ENCODE measurements at regions not wholly inside any gene's neighbourhood (a gene's known extent, or its start where the extent isn't known, plus 50 kb on each side); places are given as distances from the start of the nearest gene placed in this dataset.

DNA sequence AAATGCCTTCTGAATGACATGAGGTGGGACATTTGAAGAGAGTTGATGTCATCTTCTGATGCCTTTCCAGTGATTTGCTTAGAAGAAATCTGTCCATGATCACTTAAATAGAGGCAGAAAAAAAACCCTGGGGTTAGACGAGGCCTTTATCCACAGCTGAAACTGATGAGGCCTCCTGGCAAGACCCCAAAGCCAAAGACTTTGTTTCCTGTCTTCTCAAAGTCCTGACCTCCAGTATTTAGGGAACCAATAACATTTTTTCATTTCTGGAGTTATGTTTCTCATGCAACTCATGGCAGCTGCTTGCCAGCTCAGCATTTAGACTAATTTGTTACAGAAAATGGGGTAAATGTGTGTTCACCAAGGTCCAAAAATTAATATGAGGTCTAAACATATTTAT, 248.0 kb upstream of the PRDM1 start:
- DNase-seq: no peak

DNA sequence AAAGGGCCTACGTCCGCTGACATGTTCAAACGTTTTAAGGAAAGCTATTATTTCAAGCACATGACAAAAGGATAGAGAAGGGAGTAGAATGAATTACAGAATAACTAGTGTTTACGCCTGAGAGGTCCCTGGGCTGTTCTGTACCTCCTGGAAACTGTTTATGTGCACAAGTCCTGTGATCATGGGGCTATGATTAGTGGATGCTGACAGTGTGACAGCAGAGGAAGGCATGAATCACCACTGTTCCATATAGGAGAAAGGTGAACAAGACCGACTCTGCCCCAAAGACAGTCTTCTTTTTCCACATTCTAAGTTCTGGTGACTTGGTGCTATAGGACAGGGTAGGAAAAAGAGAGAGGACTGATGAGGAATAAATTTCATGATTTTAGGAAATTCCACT, 249.2 kb upstream of the PRDM1 start:
- no peak for DNase-seq

DNA sequence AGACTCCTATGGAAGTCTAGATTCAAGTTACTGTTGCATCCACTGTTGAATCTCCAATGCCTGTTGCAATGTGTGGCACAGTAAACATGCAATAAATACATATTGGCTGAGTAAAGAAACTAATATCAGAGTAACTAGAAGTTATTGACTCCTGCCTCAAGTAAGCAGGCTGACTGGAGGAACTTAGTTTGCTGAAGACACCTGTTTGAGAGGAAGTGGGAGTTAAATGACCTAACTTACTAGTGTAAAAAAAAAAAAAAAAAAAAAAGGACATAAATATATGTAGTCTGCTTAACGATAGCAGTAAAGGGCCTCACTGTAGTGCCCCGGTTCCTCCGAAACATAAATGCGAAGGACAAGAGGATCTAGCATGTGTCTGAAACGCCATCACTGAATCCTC, 249.8 kb upstream of the PRDM1 start:
- DNase-seq: no peak

DNA sequence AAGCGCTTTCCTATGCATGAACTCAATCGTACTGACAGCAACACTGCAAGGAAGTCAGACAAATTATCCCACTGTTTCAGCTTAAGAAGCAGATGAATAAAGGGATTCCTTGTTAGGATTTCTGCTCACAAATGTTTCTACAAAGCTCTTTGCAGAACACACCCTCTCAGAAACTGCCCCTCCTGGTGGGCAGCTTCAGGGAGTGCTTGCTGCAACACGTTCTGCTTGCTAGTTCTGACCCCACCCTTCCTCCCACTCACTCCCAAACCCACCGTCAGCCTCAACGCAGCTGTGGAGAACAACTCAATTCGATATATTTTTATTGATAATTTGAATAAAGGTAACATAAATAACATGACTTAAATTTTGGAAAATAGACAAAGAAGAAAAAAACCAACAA, 250.8 kb upstream of the PRDM1 start:
- peak in 1 of 2 experiments; percentile 50 for DNase-seq

DNA sequence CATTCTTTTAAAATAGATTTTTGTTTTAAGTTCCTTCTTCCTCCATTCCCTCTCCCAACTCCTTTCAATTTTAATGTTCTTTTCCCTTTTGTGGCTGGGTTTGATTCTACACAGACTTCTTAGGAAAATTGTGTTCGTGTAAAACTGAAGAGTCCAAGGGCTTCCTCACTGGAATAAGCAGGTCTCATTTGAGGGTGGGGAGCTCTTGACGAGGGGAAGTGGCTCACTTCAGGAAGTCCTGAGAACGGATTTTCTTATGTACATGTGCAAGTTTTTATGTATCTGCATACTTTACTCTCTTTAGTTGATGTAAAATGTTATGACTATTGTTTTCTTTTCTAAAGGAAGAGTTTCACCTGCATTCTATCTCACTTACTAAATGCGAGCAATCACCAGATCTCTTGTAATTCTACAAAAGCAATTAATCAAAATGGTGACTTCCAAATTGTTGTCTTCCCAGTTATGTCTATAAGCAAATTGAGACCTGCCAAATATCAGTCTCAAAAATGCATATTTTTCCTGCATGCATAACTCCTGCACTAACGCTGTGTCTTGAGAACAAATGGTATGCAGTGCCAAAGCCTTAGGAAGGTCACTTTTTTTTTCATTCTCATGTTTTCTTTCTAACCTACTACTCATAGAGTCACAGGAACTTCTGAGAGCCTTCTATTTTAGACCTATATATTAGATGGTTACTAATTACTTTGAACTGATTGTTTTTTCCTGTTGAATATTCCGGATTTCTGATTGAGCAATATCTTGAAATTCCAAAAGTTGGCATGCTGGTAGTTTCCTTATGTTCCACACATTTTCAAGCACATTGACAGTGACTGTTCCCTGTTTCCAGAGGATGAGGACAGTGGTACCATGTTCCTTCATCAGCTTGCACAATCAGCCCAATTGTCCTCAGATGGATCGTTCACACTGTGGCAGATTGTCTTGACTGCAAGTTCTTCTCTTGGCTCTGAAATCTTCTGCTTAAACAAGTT, 251.9 kb upstream of the PRDM1 start:
- no peak for DNase-seq

DNA sequence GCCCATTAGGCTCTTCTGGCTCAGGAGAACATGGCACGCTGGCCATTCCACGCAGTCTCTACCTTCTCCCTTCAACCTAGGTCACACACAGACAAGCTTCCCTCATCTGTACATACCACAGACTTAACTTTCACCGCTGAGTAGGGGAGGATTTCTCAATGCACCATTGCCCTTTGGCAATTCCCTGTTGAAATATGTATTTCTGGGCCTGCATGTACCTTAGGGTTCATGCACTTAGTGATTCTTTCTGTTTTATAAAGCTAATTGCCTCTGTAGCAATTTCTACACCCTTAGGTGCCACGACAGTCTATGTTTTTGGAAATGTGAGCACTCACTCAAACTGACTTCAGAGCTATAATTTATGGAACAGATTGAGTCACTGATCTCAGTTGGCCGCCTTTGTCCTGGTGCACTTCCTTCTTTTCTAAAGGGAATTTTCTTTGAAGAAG, 253.8 kb upstream of the PRDM1 start:
- no peak for DNase-seq

DNA sequence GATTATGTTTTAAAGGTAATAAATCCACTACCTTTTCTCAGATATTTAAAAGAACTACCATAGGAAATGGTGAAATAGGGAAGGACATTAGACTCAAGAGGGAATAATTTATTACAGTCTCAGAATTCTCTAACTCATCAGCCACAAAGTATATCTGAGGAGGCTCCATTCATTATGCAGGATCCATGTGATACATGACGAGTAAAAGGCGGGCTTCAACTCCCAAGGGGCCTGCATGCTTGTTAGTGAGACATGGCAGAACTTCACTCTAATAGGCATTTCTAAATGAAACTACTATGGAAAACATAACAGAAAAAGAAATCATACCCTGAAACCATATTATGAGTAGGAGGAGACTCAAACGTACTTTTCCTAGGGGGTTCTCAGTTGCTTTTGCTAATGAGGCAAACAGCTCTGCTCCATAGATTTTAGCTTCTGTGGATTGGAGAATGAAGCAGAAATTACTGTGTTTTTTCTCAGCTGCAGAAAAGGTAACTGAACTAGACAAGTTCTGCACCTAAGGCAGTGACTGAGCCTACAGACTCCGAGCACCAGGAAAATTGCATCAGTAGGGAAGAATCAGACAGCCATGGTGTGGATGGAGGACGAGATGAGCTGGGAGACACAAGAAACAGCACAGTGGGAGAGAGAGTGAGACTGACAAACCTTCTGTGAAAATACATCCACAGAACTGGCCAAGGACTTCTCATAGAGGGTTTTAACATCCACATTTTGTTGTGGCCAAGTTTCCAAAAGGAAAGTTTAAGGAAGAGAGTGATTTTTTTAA, 254.6 kb upstream of the PRDM1 start:
- peak in 1 of 2 experiments; percentile 52 for DNase-seq

DNA sequence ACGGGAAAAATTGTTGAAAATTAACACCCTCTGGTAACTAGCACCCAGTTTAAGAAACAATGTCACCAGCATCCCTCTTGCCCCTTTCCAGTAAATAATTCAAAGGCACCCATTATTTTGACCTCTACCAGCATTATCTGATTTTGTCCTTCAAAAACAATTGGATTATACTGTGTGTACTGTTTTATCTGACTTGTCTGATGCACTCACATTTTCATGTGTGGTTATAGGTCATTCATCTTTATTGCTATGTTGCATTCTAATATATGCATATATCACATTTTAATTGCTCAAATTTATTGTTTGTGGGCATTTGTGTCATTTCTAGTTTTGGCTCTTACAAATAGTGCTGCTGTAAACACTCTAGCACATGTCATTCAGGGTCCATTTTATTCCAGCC, 260.9 kb upstream of the PRDM1 start:
- DNase-seq: no peak

DNA sequence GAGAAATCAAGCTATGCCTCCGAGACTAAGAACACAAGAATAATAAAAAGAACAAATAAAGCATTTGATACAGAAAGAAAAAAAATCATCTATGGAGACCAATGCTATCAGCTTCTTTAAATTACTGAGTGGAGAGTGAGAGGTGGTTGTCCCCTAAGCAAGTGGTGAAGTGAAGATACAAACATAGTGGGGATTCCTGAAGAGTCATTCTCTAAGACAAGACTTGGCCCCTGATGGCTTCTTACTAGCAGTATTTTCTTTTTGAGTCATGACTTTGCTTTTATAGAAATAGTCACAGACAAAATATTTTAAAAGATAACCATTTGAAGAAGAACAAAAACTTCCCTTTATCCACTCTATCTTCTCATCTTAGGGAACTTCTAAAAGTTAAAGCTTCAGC, 261.4 kb upstream of the PRDM1 start:
- DNase-seq: no peak

DNA sequence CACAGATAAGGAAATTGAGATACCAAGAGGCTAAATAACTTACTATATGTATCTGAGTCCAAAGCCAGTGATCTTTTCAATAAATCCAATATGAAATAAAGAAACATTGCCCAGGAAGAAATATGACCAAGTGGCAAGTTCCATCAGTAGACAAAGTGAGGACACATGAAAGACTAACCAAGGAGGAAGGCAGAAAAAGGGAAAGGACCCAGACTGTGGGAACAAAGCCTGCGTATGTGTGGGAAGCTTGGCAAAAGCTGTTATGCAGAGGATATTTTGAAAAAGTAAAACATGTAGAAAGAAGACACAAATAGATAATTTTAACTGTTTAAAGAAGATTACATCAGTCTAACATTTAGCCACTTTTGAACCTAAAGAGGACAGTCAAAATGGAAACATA, 264.4 kb upstream of the PRDM1 start:
- DNase-seq: no peak

DNA sequence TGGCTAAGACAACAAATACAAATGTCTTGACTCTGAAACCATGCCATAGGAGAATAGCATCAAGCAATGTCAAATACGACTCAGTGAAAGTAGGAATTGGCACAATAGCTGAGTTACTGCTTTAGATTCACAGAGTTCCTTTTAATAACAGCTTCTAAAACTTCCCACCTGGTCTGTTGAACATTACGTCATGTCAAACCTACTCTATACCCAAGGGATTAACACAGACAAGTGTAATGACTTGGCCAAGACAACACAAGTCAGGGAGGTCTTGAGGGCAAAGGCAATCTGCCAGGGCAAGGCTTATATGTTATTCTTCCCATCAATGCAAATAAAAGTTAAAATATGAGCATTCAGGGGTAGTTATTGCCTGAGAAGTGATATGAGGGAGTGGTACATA, 265.1 kb upstream of the PRDM1 start:
- DNase-seq: no peak

DNA sequence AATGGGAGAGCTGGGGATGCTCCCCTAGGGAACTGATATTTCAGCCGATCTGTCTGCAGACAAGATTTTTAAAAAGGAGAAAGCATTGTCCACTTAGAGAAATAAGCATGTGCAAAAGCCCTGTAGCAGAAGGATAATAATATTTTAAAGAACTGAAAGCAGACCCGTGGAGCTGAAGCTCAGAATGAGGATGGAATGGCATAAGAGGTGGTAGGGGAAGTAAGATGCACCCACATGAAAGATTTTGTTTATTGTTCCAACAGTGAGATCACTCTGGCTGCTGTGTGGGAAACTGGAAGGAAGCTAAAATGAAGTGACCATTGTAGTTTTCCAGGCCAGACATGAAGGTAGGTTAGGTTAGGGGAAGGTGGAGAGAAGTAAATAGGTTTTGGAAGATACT, 266.4 kb upstream of the PRDM1 start:
- no peak for DNase-seq

DNA sequence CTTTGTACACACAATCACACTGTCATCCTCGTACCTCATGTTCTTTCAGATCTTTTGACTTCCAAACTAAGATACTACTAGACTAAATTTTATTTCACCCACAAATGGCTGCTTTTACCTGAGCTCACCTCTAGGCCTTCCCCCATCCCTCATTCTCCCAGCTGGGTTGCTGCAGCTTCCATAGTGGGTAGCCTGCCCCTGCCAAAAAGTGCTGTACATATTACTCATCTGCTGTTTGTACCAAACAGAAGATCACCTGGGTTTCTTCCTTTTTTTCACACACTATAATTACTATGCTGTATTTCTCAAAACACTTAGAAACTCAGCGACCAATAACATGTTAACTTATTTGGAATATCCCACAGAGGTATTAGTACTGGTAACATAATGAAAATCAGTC, 267.6 kb upstream of the PRDM1 start:
- DNase-seq: no peak

DNA sequence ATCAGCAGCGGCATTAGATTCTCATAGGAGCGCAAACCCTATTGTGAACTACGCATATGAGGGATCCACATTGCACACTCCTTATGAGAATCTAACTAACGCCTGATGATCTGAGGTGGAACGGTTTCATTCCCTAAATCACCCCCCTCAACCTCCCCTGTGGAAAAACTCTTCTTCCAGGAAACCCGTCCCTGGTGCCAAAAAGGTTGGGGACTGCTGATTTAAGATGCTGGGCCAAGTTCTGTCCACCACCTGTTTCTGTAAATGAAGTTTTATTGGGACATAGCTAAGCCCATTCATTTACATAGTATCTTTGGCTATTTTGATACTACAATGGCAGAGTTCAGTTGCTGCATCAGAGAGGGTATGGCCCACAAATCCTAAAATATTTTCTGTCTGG, 268.2 kb upstream of the PRDM1 start:
- no peak for DNase-seq

DNA sequence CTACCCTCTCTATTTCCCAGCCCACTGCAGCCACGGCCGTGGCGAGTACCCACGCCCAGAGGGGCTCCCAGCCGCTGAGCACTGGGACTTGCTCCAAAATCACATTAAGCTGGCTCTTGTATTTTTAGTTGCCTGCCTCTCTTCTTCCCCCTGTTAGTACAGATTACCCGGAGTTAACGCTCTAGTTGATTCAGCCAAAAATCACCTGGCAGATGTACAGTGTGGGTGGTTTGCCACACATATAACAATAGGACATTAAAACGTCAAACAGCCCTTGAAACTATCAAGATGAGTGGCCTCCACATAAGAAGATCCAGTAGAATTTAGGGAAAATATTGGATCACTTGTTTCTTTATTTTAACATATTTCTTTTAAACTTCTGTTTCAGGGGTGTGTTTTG, 268.8 kb upstream of the PRDM1 start:
- DNase-seq: peak in 1 of 2 experiments; percentile 52

DNA sequence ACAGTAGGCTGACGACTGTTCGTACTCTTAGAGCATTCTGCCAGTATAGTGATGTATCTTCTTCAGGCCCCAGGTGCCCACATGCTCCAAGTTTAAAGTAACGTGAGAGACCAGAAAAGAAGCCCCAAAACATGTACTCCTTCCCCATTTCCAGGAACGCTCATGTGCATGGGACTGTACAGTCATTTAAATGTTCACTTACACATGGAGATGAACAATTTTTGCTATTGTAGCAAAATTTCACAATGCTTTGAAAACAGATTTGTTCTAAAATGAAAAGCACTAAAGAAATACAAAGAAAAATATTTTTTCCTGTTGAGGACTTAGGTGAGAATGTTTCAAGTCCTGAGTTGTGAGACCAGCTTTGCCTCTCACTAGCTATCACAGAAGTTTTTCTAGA, 269.3 kb upstream of the PRDM1 start:
- no peak for DNase-seq

DNA sequence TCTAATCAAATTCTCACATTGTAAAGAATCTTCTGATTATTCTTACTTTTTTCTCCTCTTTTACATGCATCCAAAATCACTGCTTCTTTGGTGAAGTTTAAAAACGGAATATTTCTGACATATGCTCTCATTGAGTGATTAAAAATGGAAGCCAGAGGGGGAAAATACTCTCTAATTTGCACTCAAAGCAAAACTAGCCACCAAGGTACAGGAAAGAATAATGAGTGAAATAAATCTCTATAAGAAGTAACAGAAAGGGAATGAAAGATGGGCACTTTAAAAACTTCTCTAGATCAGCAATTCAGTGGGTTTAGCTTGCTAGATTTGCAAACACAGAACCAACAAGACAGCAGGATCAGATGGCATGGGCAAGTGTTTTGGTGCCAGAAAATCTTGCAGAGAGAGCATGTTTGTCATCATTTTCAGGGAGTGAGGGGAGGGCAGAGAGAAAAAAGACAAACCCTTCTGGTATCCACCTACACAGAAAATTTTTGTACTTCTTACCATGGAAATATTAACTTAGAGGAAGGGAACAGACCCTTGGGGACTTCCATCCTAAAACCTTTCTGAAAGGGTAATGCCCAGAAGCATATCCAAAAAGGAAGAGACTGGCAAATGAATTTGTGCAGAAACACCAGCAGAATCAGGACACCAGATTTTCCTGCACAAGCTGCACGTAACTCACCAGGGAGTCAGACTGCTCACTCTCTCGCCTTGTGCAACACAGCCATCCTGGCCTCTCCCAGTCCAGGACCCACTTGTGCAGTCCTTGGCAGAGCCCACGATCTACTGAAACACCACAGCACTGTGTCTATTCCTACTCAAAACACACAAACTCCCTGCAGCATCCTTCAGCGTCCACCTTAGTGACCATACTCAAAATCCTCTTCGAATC, 270.2 kb upstream of the PRDM1 start:
- DNase-seq: no peak

DNA sequence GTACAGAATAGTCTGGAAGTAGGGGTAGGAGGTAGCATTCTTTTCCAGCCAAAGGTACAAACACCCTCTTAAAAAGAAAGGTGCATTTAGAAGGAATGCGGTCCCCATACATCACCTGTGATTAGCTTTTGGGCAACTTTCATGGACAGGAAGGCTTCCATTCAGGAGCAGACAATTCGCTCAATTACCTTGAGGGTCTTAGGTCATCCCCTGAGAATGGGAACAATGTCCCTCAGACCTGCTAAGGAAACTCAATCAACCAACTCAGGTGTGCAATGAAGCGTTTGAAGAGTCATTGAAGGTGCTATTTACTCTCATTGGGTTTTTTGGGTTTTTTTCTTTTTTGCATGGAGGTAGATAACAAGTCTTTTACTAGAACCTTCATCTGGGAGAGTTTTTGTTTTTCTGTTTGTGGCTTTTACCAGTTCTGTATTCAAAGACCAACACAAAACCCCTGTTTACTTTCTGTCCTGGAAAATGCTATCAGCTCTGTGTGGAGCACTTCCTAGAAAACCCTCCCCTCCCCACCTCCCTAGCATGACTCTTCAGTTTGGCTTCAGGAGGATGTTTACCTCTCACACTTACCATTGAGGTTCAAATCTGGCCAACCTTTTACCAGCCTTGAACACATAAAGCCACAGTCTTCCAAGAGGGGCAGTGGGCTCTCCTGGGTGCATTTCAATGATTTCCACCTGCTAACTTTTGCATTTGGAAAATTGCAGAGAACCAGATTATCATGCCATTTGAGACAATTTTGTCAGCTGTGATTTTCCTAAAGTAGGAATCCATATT, 271.2 kb upstream of the PRDM1 start:
- no peak for DNase-seq

DNA sequence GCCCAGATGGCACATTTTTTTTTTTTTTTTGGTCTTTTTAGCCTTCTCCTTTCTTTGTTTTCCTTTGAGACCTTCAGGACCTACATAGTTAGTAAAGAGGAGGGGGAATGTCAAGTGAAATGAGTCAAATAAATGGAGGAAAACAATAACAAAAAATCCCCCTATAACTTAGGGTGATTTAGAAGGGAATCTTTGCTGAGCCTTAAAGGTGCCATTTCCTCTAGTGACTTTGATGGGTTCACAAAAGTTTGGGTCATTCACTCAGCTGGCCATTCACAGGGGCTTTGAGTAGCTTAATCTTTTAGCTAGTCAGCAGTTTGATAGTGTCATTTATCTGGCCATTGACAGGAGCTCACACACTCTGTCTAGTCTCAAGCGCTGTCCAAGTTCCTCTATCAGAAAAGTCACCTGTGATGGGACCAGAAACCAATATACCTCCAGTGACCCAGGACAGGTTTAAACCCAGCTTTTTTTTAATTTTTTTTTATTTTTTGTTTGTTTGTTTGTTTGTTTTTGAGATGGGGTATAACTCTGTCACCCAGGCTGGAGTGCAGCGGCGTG, 275.1 kb upstream of the PRDM1 start:
- no peak for DNase-seq

DNA sequence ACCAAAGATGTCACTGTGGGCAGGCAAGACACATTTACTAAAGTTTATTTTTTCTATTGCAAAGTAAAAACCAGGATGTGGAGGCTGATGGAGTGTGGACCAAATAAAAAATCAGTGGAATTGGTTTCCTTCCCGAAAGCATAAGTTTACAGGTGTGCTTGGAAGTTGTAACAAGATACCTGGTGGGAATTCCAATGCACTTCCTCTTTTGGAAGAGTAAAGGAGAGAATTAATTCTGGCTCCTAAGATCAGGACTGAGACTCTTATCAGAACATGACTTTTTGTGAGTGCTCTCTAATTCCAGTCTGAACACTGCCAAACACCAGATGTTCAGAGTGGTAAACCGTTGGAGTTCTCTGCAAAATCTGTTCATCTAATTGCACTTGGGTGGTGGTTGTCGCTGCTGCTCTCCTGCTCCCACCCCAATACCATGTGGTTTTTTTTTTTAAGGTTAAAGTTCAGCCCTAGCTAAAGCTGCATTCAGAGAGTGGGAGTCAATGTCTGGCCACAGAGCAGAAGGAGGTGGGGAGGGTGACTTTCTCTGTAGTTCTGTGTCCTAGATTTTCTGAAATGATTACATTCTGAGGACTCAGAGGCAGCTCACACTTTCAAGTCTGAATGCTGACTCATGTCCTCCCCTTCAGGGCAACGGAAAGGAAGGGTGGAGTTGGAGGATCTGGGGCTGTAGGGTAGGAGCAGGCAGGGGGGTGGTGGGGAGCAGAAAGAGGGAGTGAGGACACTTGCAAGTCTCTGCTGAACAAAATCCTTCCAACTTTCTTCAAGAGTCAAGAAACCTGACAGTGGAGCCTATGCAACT, 275.8 kb upstream of the PRDM1 start:
- DNase-seq: peak; percentile 71 to 92

DNA sequence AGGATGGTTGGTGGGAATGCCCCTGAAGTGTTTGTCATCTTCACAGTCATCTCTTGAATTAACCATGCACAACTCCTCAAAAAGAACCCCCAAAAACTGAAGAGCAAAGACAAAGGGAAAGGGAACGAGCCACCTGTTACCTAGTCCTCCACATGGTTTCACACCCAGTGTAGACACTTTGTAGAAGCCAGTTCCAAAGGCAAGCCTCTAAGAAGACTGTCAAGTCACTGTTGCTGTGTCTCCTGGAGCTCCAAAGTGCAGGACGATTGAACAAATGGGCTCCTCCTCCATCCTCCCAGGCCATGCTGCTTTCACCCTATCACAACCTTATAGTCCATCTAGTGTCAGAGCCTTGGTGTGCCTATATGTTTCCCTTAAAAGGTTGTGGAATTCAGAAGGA, 277.6 kb upstream of the PRDM1 start:
- DNase-seq: no peak

Data from NCI-H524 (cell line).